ENCODE measurements at regions not wholly inside any gene's neighbourhood (a gene's known extent, or its start where the extent isn't known, plus 50 kb on each side); places are given as distances from the start of the nearest gene placed in this dataset.
A peak's percentile ranks its signal among the peaks of the same experiment; 100 is the strongest.

DNA sequence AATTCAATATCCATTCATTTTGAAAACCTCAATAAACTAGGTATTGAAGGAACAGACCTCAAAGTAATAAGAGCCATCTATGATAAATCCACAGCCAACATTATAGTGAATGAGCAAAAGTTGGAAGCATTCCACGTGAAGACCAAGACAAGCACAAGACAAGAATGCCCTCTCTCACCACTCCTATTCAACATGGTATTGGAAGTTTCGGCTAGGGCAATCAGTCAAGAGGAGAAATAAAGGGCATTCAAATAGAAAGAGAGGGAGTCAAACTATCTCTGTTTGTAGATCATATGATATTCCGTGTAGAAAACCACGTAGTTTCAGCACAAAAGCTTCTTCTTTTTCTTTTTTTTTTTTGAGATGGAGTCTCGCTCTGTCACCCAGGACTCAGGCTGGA lies 550.3 kb downstream of the FSCB start:
- DNase-seq: no peak

DNA sequence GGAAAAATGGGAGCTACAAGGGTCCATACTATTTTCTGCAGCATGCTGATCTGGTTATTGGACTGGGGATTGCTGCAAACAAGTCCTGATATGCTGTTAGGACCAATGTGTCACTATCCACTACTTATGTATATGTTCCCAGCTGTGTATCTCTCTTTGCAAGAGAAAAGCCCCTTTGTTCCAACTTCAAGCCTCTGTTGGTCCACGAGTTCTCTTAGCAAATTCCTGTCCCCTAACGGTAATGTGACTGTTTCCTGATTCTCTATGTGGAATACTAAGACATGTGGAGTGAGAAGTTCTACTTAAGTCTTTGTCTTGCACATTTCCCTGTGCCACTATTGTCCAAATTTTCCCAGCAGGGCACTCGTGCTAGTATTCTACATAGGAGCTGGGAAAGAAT lies 557.7 kb downstream of the FSCB start:
- no peak for DNase-seq

DNA sequence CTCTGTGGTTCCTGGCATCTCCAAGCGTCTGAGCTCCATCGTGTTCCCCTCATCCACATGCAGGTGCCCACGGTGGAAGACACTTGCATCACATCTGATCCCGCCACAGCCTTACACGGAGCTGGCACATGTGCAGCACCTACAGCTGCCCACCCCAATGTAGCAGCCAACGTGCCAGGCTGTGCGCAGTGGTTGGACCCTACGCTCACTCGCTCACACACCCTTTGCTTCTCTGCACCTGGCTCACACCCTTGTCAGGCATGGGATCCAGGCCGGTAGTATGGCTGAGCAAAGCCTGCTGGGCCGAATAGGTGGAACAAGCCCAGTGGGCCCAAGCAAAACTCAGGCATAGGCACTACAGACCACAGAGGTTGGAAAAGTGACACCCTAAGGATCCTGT lies 567.2 kb downstream of the FSCB start:
- DNase-seq: no peak

DNA sequence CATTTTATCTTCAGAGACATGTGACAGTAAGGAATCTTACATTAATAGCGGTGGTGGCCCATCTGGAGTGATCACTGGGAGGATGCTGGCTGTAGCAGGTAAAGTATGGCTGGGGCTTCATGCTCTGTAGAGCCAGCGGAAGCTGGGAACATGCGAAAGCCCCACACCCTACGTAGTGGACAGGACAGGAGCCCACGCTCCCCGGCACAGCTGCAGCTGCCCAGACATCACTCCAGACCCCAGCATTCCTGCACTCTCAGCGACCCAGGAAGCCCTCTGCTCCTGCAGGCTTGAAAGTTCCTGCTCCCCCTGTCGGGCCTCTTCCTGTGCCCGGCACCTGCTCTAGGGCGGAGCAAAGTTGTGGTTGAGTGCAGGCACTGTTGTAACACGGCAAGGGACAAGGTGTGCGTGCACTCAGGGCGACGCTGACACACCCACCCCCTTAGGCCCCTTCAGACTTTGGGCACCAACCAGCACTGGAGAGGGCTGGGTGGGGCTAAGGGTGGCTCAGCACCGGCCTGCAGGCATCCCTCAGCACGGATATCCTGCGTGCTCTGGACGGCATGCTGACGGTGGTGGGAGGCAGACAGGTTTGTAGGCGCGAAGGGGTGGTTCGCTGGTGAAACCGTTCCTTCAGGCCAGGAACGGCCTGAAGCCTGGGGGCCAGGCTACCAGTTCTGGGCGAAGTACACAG lies 568.3 kb downstream of the FSCB start:
- DNase-seq: no peak

DNA sequence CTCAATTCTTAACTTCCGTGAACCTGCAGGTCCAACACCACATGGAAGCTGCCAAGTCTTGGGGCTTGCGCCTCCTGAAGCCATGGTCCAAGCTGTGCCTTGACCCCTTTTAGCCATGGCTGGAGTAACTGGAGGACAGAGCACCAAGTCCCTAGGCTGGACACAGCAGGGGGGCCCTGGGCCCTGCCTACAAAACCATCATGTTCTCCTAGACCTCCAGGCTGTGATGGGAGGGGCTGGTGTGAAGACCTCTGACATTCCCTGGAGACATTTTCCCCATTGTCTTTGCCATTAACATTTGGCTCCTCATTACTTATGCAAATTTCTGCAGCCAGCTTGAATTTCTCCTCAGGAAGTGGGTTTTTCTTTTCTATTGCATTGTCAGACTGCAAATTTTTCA lies 570.1 kb downstream of the FSCB start:
- DNase-seq: no peak

DNA sequence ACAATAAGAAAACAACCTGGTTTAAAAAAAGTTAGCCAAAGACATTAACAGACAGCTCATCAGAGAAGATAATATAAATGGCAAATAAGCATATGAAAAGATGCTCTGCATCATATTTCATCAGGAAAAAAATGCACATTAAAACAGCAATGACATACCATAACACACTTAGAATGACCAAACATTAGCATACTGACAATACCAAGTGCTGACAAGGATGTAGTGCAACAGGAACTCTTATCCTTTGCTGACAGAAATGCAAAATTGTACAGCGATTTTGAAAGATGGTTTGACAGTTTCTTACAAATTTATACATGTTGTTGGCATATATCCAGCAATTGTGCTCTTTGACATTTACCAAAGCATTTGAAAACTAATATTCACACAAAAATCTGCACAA lies 573.0 kb downstream of the FSCB start:
- DNase-seq: no peak

DNA sequence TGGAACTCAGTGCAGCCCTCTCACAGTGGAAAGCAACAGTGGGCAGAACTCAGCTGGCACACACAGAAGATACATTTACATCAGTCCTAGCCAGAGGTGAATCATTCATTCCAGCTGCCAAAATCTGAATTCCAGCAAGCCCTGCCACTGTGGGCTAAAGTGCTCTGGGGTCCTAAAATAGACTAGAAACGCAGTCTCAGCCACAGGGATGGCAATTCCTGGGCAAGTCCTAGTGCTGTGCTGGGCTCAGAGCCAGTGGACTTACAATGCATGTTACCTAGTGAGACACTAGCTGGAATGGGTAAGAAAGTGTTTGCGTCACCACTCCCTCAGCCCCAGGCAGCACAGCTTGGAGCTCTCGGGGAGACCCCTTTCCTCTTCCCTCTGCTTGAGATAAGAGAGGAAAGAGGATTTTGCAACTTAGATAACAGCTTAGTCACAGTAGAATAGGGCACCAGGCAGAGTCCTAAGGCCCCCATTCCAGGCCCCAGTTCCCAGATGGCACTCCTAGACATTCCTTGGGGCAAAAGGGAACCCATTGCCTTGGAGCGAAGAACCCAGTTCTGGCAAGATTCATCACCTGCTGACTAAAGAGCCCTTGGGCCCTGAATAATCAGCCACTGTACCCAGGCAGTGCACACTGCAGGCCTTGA lies 592.9 kb downstream of the FSCB start:
- no peak for DNase-seq

DNA sequence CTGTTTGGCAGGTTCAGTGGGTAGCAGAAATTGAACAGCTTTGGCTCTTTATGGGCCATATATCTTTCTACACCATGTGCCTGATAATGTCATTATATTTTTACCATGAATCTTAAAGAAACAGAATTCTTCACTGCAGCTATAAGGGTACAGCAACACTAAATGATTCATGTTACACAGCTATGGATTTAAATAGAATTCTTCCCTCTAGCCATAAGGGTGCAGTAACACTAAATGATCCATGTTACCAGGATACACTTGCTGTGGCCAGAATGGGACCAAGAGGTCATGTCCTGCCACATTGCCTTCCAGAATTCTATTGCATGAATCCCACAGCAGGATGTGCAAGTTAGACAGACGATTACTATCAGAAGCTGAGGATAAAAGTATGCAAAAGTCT lies 603.9 kb downstream of the FSCB start:
- no peak for DNase-seq

DNA sequence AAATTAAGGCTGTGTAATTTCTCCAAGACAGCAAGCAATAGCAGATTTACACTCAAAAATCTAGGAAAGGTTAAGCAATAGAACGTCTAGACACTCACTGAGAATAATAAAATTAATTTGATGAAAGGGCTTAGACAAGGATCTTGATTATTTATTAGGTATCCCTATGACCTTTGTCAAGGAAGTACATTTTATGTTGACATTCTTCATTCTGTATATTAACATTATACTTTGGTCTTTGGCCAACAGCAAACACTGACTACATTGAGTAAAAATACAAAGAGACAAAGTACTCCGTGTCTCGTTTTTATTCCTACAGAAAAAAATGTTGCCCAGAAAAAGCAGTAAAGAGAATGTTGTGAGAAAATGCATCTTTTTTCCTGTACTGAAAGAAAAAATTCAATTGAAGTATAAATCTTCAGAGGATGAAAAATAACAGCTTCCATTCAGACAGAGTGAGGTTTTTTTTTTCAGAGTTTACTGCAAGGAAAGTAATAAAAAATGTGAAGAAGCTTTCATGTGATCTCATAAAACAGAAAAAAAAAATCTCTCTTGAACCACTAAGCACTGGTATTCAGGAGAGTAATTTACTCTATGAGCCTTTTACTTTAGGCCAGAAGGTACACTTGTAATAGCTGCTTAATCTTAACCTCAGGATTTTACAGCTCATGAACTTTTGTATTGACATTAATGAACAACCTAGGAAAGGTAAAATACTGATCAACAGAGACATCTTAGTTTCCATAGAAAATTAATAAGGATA lies 605.0 kb downstream of the FSCB start:
- DNase-seq: no peak

DNA sequence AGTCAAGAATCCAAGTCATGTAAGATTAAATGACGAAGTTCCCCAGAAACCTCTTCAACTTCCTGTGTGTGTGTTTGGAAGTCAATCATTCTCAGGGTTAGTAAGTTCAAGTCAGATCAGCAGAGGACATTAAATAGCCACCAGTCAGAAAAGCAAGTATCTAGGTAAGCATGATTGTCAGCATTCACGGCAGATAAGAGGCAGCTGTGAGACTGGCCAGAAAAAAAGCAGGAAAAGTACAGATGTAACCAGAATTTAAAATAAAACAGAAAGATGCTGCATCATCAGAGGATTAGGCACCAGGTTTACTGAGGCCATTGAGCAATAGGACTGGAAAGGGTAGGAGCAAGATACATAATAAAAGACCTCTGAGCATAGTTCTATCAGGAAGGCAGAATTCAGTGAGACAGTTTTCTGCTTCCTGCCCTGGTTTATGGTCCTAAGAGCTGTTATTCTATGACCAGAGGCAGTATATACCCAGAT lies 606.9 kb downstream of the FSCB start:
- no peak for DNase-seq

DNA sequence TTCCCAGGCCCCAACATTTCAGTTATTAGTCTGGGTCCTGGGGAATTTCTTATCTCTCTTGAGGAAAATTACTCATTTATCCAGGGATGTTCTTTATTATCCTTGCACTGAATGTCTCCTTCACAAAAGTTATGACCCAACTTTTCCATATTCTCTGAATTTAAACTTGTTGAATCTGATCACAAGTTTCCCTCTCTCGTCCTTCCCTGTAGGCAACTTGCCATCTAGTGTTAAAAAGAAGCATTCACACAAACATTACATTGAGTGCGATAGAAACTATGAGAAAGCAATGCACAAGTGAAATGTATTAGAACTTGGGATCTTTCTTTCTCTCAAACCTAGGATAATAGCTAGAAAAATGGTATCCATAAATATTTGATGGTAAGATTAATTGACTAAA lies 608.4 kb downstream of the FSCB start:
- no peak for DNase-seq

DNA sequence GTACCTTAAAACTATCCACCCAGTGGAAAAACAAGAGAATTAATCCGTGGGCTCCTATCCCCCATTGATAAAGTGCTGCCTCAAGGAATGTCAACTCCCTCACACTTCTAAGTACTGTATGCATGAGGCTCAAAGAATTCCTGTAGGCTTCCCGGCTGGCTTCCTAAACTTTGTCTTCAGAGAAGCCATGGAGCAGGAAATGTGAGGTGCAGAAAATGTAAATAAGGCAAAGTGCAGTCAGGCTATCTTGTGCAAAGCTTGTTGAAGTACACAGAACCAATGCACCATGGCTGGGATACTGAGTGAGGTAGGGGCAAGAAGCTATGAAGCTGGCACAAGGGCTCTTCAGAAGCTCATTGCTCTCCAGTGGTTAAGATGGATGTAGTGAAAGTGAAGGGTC lies 611.0 kb downstream of the FSCB start:
- DNase-seq: no peak

DNA sequence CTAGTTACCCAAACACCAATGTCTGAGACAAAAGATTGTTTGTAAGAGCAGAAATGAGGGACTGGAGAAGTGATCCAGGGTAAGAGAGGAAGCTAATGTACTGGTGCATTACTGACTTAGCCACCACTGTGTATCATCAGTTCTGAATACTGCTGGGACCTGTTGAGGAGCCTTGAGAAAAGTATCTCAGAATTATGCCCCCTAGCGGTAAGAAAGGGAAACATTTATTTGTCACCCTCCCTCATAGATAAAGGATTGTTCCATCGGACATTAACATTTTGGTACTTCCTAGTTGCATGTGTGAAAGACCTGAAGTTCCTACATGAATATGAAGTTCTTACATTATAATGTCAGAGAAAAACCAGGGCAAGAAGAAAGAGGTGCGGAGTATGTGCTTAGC lies 612.5 kb downstream of the FSCB start:
- peak; percentile 24 to 43 for DNase-seq

DNA sequence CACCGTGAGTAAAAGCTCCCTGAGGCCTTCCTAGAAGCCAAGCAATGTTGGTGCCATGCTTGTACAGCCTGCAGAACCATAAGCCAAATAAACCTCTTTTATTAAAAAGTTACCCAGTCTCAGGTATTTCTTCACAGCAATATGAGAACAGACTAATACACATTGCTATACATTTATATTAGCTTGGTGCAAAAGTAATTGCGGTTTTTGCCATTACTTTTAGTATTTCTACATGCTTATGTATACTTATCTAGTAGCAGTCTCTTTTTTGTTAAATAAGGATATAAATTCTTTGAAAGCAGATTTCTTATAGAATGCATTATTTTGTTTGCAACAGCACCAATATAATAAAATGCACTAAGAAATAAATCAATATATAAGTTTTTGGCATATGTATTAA lies 619.6 kb downstream of the FSCB start:
- no peak for DNase-seq

DNA sequence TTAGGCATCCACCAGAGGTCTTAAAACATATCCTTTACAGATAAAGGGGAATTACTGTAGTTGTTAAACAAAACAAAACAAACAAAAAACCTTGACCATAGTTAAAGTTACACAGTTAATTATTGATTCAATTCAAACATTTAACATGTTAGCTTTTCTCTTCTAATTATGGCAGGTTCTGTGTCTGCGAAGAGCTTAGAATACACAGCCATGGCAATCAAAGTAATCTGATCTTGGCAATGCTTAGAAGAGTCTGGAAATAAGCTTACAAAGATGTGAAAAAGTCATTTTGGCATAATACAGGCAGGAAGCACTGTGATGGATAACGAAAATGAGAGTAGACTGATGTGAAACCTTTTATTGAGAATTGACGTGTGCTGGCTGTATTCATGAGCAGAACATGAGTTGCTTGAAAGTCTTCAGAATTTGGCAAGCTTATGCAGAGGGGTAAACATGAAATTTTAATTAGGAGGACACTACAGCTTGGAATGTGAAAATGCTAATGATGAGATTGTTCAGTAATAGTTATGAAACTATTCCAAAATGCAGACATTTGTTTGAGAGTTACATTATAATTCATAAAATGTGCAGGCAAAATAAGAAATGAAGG lies 629.6 kb downstream of the FSCB start:
- DNase-seq: no peak

DNA sequence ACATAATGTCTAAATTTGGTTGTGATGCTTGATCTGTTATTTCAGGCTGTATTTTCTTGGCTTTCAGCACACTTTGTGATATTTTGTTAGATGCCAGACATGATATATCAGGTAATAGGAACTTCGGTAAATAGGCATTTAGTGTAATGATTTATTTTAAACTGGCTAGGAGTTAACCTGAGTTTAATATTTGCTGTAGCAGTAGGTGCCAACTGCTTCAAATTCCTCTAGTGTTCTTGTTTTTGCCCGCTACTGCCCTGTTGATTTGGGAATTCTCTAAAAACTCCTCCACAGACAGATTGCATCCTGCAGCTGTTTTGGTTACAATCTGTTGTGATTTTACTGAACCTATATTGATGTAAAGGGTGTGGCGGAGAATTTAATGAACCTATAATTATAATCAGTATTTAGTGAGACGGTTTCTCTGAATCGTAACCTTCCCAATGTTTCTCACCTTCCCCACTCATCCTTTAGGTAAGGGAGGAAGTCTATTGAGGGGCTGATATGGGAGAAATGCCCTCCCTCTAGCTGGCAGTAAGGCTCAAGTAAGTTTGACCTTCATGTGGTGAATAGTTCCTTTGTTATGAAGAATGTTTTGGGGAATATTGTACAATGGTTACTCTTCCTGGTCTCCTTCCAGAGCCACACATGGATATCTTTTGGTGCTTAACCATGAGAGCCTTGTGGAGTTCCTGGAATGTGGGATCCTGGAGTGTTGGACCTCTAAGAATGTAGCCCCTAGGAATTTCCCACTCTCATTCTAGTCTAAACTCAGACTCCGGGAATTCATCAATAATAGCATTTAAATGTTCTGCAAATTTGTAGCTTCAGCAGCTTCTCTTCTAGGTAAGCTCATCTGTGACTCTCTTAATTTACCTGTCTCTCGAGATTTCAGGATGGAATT lies 634.1 kb downstream of the FSCB start:
- DNase-seq: no peak

DNA sequence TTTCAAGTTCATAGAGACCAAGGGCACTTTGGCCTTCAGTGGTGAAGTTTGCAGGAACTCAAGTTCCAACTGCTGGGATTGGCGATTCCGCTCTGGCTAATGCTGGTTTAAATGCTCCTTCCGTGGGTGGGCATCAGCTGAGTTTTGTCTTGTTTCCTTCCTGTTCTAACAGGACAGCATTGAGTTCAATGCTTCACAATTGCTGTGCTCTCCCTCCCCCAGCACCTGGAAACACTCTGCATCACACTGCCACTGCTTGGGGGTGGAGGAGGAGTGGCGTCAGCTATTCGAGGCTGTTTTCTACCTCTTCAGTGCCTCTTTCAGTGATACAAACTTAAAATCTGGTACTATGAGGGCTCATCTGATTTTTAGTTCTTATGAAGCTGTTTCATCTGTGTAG lies 634.9 kb downstream of the FSCB start:
- no peak for DNase-seq

DNA sequence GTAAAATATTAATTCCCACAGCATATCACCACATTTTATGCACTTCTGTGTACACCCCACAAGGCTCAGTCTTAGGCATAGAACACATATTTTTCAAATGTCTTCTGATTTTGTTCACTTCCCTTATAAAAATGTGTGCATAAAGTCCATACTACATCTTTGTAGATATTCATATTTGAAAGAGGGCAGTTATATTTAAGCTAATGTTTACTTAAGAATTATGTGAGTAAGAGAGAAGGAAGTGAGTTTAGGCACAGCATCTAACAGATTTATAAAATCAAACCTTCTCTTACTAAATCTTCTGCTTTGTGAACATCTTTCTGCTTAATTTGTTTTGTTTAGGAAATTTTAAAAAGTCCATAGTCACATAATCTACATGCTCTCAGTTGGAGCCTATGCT lies 648.1 kb downstream of the FSCB start:
- no peak for DNase-seq

DNA sequence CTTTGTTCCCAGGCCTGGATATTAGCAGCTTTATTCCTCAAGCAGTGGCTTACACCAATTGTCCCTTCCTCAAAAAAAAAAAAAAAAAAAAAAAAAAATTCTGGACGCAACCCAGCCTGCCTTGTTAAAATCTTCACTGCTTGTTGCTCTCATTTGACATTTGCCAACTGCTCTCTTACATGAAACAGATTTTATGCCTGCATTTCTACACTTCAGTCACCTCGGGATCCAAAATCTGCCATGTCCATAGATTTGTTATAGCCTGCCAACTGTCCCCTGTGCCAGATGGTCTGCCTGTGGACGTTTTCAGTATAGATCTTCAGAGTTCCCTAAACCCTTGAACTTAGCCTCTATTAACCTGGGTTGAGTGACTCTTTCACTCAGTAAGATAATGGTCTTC lies 651.5 kb downstream of the FSCB start:
- no peak for DNase-seq

DNA sequence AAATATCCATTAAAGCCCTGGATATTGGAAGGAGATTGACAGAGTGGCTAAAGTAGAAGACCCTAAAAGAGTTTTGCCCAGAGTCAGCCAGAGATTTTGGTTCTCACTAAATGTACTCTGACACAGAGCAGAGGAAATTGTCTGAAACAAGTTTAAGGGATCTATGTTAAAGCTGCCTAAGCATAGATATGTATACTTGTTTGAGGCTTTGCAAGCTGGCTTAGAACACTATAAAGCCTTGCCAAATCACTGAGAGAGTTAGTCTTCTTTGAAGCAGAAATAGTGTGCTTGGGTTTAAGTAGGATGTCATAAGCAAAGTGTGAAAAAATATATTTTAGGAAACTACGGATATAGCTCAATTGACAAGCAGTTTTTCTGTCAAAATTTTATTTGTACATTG lies 653.5 kb downstream of the FSCB start:
- no peak for DNase-seq

DNA sequence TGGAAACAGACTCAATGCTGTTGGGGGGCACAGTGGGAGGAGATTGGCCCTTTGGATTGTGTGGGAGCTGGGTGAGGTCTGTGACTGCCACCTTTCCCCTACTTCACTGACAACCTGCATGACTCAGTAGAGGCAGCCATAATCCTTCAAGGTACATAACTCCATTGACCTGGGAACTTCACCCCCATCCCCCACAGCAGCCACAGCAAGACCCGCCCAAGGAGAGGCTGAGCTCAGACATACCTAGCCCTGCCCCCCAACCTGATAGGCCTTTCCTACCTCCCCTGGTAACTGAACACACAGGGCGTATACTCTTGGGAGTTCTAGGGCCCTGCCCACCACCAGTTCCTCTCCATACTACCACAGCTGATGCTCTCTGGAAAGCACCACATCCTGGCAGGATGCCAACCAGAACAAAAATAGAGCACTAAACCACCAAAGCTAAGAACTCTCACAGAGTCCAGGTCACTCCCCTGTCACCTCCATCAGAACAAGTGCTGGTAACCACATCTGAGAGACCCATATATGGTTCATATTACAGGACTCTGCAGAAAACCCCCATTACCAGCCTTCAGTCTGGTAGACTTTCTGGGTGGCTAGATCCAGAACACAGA lies 703.9 kb downstream of the FSCB start:
- no peak for DNase-seq

DNA sequence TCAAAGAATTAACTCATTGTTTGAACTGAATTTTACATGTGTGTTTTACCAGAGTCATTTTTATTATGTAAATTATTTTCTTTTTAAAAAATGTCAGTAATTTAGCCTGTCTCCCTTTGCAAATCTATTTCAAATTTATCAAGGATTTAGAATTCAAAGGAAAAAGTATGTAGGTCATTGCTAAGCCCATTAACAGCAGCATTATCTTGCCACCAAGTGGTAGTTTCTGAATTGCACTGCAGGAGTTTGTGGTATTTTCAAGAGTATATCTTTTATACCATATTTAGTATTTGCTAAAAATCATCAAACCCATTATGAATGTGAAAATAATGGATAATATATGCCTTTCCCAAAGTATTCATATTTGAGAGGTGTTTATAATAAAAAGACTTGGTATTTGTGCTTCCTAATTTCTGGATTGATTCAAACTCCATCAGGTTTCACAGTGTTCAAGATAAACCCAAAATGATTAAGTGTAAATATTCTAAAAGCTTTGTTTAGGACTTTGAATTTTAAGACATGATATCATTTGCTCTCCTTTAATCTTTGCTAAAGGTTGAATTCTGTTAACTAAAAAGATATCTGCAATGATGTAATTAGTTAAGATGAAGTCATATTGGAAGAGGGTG lies 711.4 kb downstream of the FSCB start:
- DNase-seq: no peak
